Osteoblast (primary cell): ENCODE measurements at regions not wholly inside any gene's neighbourhood (a gene's known extent, or its start where the extent isn't known, plus 50 kb on each side); places are given as distances from the start of the nearest gene placed in this dataset.

Source experiments
- DNase-seq: peaks from one replicate; pipeline ENCODE4 v3.0.0; 2011; ENCODE audit warnings: low spot score, mixed read lengths; ENCODE audit not compliant: insufficient read length; ENCODE audit errors: missing footprints
- H2AFZ ChIP-seq: 2 replicates; pipeline ENCODE4 v1.6.0; 2011; ENCODE audit warnings: mild to moderate bottlenecking, low read length
- H3K27ac ChIP-seq: 2 replicates; pipeline ENCODE4 v1.5.1; 2011; ENCODE audit warnings: mild to moderate bottlenecking, low read depth, low read length, moderate library complexity
- H3K27me3 ChIP-seq: 2 replicates; pipeline ENCODE4 v1.6.0; 2012; ENCODE audit warnings: mild to moderate bottlenecking, control low read depth, inconsistent platforms, low read length, moderate library complexity; ENCODE audit not compliant: insufficient read depth
- H3K36me3 ChIP-seq: 2 replicates; pipeline ENCODE4 v1.5.1; 2011; ENCODE audit warnings: mild to moderate bottlenecking, low read length, control low read depth, moderate library complexity; ENCODE audit not compliant: insufficient read depth
- H3K4me1 ChIP-seq: 2 replicates; pipeline ENCODE4 v1.5.1; 2011; ENCODE audit warnings: mild to moderate bottlenecking, low read length, control low read depth, moderate library complexity; ENCODE audit not compliant: insufficient read depth
- H3K4me2 ChIP-seq: 2 replicates; pipeline ENCODE4 v1.6.0; 2011; ENCODE audit warnings: mild to moderate bottlenecking, low read length; ENCODE audit not compliant: insufficient read depth
- H3K4me3 ChIP-seq: fragments of 200-600 bp; sonication (generic); 3 replicates; pipeline ENCODE4 v1.5.1; 2012; ENCODE audit warnings: mild to moderate bottlenecking, low read length, inconsistent platforms; ENCODE audit not compliant: insufficient read depth
- H3K79me2 ChIP-seq: 2 replicates; pipeline ENCODE4 v1.6.0; 2012; ENCODE audit warnings: mild to moderate bottlenecking, low read length, control low read depth, inconsistent platforms; ENCODE audit not compliant: insufficient read depth
- H3K9me3 ChIP-seq: 2 replicates; pipeline ENCODE4 v1.5.1; 2011; ENCODE audit warnings: low read depth, low read length, control low read depth
- H4K20me1 ChIP-seq: 2 replicates; pipeline ENCODE4 v1.6.0; 2012; ENCODE audit warnings: mild to moderate bottlenecking, low read length, control low read depth; ENCODE audit not compliant: insufficient read depth
- TF ChIP-seq, protein P1 (sequence below): IDR thresholded peaks from 2 replicates; pipeline ENCODE4 v1.5.1; 2011; ENCODE audit warnings: mild to moderate bottlenecking, low read depth, low read length, moderate library complexity; ENCODE audit errors: extremely low read depth

DNA sequence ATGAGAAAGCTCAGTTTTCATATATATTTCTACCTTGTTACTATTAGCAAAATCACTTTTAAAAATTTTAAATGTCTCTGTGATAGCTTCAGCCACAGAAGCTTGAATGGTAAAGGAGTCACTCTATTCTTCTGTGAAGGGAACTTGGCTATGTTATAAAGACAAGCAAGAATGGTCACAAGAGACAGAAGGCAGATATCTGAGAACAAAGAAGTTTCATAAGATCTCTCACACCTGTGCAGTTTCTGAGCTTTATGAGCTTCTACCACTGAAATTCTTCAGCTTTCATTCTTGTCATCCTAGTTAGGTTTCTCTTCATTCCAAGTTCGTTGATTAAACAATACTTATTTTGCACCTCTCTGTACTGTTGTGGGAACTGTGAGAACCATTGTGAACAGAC is 853.4 kb downstream of the IGSF11 start:
- H3K27me3 ChIP-seq = no peaks in the 10 kb centered on the region
- no peaks in the 10 kb centered on the region for H3K4me1 ChIP-seq
- no peak overlapping the region for H3K27ac ChIP-seq
- TF ChIP-seq, protein P1, sequence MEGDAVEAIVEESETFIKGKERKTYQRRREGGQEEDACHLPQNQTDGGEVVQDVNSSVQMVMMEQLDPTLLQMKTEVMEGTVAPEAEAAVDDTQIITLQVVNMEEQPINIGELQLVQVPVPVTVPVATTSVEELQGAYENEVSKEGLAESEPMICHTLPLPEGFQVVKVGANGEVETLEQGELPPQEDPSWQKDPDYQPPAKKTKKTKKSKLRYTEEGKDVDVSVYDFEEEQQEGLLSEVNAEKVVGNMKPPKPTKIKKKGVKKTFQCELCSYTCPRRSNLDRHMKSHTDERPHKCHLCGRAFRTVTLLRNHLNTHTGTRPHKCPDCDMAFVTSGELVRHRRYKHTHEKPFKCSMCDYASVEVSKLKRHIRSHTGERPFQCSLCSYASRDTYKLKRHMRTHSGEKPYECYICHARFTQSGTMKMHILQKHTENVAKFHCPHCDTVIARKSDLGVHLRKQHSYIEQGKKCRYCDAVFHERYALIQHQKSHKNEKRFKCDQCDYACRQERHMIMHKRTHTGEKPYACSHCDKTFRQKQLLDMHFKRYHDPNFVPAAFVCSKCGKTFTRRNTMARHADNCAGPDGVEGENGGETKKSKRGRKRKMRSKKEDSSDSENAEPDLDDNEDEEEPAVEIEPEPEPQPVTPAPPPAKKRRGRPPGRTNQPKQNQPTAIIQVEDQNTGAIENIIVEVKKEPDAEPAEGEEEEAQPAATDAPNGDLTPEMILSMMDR = no peak
- no peaks in the 10 kb centered on the region for H3K79me2 ChIP-seq
- H3K36me3 ChIP-seq = no peaks in the 10 kb centered on the region
- H3K4me2 ChIP-seq = no peak overlapping the region
- H4K20me1 ChIP-seq = no peaks in the 10 kb centered on the region
- no peak for DNase-seq
- no peak overlapping the region for H3K4me3 ChIP-seq
- no peak overlapping the region for H2AFZ ChIP-seq
- H3K9me3 ChIP-seq = no peaks in the 10 kb centered on the region

GRCh38 chr3:118186051-118186450 is 848.6 kb downstream of the IGSF11 start:
- Histone ChIP-seq H3K79me2 (no peaks in the 10 kb centered on the region), H3K27ac (no peak overlapping the region), H3K4me2 (no peak overlapping the region), H4K20me1 (no peaks in the 10 kb centered on the region), H2AFZ (no peak overlapping the region), H3K4me3 (no peak overlapping the region), H3K36me3 (no peaks in the 10 kb centered on the region), H3K9me3 (no peaks in the 10 kb centered on the region), H3K27me3 (no peaks in the 10 kb centered on the region), H3K4me1 (no peaks in the 10 kb centered on the region)
- TF ChIP-seq, protein P1 = no peak
- DNase-seq = no peak

DNA sequence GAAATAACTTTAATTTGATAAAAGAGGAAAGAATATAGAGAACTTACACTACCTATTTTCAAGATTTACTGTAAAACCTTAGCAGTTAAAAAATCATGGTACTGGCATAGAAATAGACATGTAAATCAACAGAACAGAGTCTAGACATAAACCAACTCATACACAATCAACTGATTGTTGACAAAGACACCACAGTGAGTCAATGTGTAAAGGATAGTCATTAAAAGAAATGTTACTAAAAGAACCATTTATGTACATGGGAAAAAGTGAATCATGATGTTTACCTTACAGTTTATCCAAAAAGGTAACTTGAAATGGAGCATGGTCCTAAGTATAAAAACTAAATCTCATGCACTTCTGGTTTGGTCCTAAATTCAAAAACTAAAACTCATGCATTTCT is 847.4 kb downstream of the IGSF11 start:
- TF ChIP-seq, protein P1 = no peak
- Histone ChIP-seq H2AFZ (no peak overlapping the region), H3K79me2 (no peaks in the 10 kb centered on the region), H4K20me1 (no peaks in the 10 kb centered on the region), H3K4me3 (no peak overlapping the region), H3K9me3 (no peaks in the 10 kb centered on the region), H3K4me1 (no peaks in the 10 kb centered on the region), H3K4me2 (no peak overlapping the region), H3K27me3 (no peaks in the 10 kb centered on the region), H3K27ac (no peak overlapping the region), H3K36me3 (no peaks in the 10 kb centered on the region)
- DNase-seq = no peak

GRCh38 chr3:118196183-118196582 is 838.5 kb downstream of the IGSF11 start:
- H3K79me2 ChIP-seq = no peaks in the 10 kb centered on the region
- TF ChIP-seq, protein P1 = no peak
- H3K4me2 ChIP-seq = no peak overlapping the region
- no peaks in the 10 kb centered on the region for H3K27me3 ChIP-seq
- H4K20me1 ChIP-seq = no peaks in the 10 kb centered on the region
- H2AFZ ChIP-seq = no peak overlapping the region
- no peak overlapping the region for H3K27ac ChIP-seq
- H3K36me3 ChIP-seq = no peaks in the 10 kb centered on the region
- no peak for DNase-seq
- no peaks in the 10 kb centered on the region for H3K9me3 ChIP-seq
- no peaks in the 10 kb centered on the region for H3K4me1 ChIP-seq
- no peak overlapping the region for H3K4me3 ChIP-seq
